ENCODE measurements at regions not wholly inside any gene's neighbourhood (a gene's known extent, or its start where the extent isn't known, plus 50 kb on each side); places are given as distances from the start of the nearest gene placed in this dataset.

DNA sequence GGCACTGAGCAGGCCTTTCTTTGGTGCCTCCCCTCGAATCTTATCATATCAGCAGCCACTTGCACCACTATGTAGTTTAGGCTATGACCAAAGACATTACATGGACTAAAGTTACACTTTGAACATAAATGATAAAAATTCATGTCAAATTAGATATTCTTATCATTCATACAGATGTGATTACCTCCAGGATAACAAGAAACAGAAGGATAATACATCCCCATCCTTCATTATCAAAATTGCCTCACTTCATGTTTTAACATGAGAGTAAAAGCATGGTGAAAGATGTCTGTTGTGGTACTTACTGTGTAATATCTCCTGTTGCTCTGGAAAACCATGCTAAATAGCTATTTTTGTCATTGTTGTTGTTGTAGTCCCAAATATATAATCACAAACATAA lies 230.8 kb upstream of the RND3 start:
- H3K27me3 Mint-ChIP-seq (ENCODE audit: low read depth), result no peaks in the 10 kb centered on the region
- H3K4me1 Mint-ChIP-seq, result peaks cover 10% of the 10 kb centered on the region
- peaks cover 5% of the 10 kb centered on the region for H3K36me3 Mint-ChIP-seq (ENCODE audit: low read depth)
- no peak for DNase-seq (ENCODE audit: low read depth, low spot score)
- TF ChIP-seq, protein P1, sequence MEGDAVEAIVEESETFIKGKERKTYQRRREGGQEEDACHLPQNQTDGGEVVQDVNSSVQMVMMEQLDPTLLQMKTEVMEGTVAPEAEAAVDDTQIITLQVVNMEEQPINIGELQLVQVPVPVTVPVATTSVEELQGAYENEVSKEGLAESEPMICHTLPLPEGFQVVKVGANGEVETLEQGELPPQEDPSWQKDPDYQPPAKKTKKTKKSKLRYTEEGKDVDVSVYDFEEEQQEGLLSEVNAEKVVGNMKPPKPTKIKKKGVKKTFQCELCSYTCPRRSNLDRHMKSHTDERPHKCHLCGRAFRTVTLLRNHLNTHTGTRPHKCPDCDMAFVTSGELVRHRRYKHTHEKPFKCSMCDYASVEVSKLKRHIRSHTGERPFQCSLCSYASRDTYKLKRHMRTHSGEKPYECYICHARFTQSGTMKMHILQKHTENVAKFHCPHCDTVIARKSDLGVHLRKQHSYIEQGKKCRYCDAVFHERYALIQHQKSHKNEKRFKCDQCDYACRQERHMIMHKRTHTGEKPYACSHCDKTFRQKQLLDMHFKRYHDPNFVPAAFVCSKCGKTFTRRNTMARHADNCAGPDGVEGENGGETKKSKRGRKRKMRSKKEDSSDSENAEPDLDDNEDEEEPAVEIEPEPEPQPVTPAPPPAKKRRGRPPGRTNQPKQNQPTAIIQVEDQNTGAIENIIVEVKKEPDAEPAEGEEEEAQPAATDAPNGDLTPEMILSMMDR (conservative IDR thresholded peaks at IDR 0.05), result no peak
- H3K27ac Mint-ChIP-seq (ENCODE audit: unreplicated experiment), result no peak overlapping the region
- H3K9me3 Mint-ChIP-seq, result peaks cover 15% of the 10 kb centered on the region
- H3K4me3 Mint-ChIP-seq, result no peak overlapping the region

DNA sequence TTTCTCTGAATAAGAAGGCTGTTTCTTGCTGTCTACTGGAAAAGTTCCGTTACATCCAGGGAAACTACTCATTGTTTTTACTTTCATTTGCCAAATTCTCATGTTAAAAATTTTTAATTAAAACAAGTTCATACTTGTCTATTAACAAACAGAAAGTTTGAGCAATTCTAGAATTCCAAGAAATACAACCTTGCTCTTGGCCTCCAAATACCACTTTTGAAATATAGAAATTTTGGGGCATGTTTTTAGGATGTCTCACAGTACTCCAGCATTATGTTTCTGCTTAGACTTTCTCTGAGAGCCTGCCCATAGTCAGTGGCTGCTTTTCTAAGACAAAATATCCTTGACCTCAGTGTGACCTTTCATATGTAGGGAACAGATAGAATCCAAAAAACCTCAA lies 228.7 kb upstream of the RND3 start:
- Mint-ChIP-seq H3K36me3 (ENCODE audit: low read depth) (no peaks in the 10 kb centered on the region), H3K9me3 (peaks cover 6% of the 10 kb centered on the region), H3K27me3 (ENCODE audit: low read depth) (no peaks in the 10 kb centered on the region), H3K27ac (ENCODE audit: unreplicated experiment) (no peak overlapping the region), H3K4me1 (peaks cover 6% of the 10 kb centered on the region), H3K4me3 (no peak overlapping the region)
- no peak for DNase-seq (ENCODE audit: low read depth, low spot score)
- TF ChIP-seq, protein P1 (conservative IDR thresholded peaks at IDR 0.05), result no peak

DNA sequence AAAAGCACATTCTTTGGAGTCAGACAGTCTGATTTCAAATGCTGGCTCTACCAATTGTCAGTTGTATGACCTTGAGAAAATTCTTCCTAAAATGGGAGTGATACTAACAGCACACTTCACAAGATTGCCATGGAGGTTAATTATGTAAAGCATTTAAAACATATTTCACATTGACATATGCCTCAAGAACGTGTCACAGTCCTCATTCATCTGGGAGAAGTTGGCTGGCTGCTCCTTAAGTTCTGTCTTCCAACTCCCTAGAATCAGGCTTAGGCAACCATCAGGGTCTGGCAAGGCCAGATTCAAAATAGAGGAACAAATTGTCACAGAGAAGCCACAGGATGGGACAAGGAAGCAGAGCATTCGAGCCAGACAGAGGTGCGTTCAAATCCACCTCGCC lies 228.0 kb upstream of the RND3 start:
- no peak overlapping the region for H3K4me3 Mint-ChIP-seq
- TF ChIP-seq, protein P1 (conservative IDR thresholded peaks at IDR 0.05), result no peak
- H3K27me3 Mint-ChIP-seq (ENCODE audit: low read depth), result no peaks in the 10 kb centered on the region
- peaks cover 4% of the 10 kb centered on the region for H3K9me3 Mint-ChIP-seq
- DNase-seq (ENCODE audit: low read depth, low spot score), result no peak
- no peaks in the 10 kb centered on the region for H3K36me3 Mint-ChIP-seq (ENCODE audit: low read depth)
- peaks cover 6% of the 10 kb centered on the region for H3K4me1 Mint-ChIP-seq
- H3K27ac Mint-ChIP-seq (ENCODE audit: unreplicated experiment), result no peak overlapping the region

DNA sequence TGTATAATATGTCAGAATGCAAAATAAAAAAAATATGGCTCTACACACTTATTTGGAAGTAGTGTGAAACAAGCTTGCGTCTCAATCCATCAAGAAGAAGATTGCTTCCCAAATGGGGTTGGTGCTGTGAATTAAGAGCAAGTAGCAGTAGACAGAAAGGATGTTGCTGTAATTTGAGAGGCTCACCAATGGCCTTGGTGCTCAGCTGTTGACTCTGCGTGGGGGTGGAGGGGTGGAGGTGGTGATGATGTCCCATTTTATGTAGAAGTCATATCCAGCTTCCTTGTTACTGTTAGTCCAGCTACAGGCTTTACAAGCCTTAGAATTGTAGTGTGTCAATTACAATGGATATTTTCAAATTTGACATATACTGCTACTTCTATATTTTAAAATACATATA lies 223.4 kb upstream of the RND3 start:
- H3K27ac Mint-ChIP-seq (ENCODE audit: unreplicated experiment), result no peak overlapping the region
- no peaks in the 10 kb centered on the region for H3K36me3 Mint-ChIP-seq (ENCODE audit: low read depth)
- peaks cover 21% of the 10 kb centered on the region for H3K4me1 Mint-ChIP-seq
- TF ChIP-seq, protein P1 (conservative IDR thresholded peaks at IDR 0.05), result no peak
- DNase-seq (ENCODE audit: low read depth, low spot score), result no peak
- no peak overlapping the region for H3K4me3 Mint-ChIP-seq
- no peaks in the 10 kb centered on the region for H3K27me3 Mint-ChIP-seq (ENCODE audit: low read depth)
- H3K9me3 Mint-ChIP-seq, result peaks cover 4% of the 10 kb centered on the region

DNA sequence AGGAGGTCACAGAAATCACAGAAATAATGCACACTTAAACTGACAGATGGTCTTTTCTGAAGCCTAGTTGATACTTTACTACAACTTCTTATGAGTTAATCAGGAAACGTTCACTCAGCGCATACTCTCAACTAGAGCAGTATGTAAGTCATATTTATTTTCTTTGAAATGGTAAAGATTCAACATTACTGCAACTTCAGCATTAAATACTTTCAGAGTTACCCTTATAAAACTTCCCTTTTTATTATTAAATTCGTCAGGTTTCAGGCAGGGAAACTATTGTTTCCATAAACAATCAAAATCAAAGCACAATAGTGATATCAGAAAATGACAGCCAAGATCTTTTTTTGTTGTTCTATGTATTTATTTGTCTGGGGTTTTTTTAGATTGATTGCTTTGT lies 222.6 kb upstream of the RND3 start:
- no peak overlapping the region for H3K4me3 Mint-ChIP-seq
- H3K27me3 Mint-ChIP-seq (ENCODE audit: low read depth), result no peaks in the 10 kb centered on the region

More for the DNA sequence above, 222.6 kb upstream of the RND3 start:
- no peak overlapping the region for H3K27ac Mint-ChIP-seq (ENCODE audit: unreplicated experiment)
- H3K4me1 Mint-ChIP-seq, result peaks cover 27% of the 10 kb centered on the region
- H3K9me3 Mint-ChIP-seq, result peaks cover 4% of the 10 kb centered on the region
- DNase-seq (ENCODE audit: low read depth, low spot score), result no peak
- TF ChIP-seq, protein P1 (conservative IDR thresholded peaks at IDR 0.05), result no peak
- H3K36me3 Mint-ChIP-seq (ENCODE audit: low read depth), result no peaks in the 10 kb centered on the region

Measured in neural crest cell (in vitro differentiated cells).